K562 (cell line): ENCODE measurements at regions not wholly inside any gene's neighbourhood (a gene's known extent, or its start where the extent isn't known, plus 50 kb on each side); places are given as distances from the start of the nearest gene placed in this dataset.

Experiments used
- ATF7 ChIP-seq: fragments of 450-650 bp; IDR thresholded peaks from 2 replicates; pipeline ENCODE4 v1.7.1; 2014; ENCODE audit warnings: mild to moderate bottlenecking, moderate library complexity
- FOS ChIP-seq: IDR thresholded peaks from 3 replicates; pipeline ENCODE4 v1.6.1; 2011; ENCODE audit not compliant: insufficient read length; ENCODE audit errors: extremely low read depth
- SOX6 ChIP-seq: fragments of 450-650 bp; IDR thresholded peaks from 2 replicates; pipeline ENCODE4 v1.6.1; 2014; ENCODE audit warnings: mild to moderate bottlenecking
- TF ChIP-seq, protein P1 (sequence below), 3 experiments: IDR thresholded peaks in 2 of 3; conservative IDR thresholded peaks in 1 of 3; 2 replicates each; pipeline ENCODE4 v1.5.1; 2011 to 2012; ENCODE audit warnings: low read length in 3 of 3, mild to moderate bottlenecking in 3 of 3, control low read depth in 2 of 3, improper control_type of control experiment in 1 of 3, inconsistent platforms in 1 of 3, low read depth in 1 of 3, mixed read lengths in 1 of 3, moderate library complexity in 1 of 3; ENCODE audit not compliant: insufficient read depth in 2 of 3

- TF ChIP-seq, protein P1, sequence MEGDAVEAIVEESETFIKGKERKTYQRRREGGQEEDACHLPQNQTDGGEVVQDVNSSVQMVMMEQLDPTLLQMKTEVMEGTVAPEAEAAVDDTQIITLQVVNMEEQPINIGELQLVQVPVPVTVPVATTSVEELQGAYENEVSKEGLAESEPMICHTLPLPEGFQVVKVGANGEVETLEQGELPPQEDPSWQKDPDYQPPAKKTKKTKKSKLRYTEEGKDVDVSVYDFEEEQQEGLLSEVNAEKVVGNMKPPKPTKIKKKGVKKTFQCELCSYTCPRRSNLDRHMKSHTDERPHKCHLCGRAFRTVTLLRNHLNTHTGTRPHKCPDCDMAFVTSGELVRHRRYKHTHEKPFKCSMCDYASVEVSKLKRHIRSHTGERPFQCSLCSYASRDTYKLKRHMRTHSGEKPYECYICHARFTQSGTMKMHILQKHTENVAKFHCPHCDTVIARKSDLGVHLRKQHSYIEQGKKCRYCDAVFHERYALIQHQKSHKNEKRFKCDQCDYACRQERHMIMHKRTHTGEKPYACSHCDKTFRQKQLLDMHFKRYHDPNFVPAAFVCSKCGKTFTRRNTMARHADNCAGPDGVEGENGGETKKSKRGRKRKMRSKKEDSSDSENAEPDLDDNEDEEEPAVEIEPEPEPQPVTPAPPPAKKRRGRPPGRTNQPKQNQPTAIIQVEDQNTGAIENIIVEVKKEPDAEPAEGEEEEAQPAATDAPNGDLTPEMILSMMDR (IDR thresholded peaks at IDR 0.05 in 2 of 3, conservative IDR thresholded peaks at IDR 0.05 in 1 of 3; ENCODE audit: insufficient read depth in 2 of 3, low read depth in 1 of 3, low read length in 3 of 3): no peak
- no peak for TF ChIP-seq FOS
- TF ChIP-seq ATF7: no peak
- TF ChIP-seq SOX6: no peak
Measured at GRCh38 chr16:63789603-63790002, 1332.3 kb downstream of the CDH11 start.
